ENCODE measurements at regions not wholly inside any gene's neighbourhood (a gene's known extent, or its start where the extent isn't known, plus 50 kb on each side); places are given as distances from the start of the nearest gene placed in this dataset.

GRCh38 chr1:4551706-4552105 lies 102.7 kb upstream of the AJAP1 start:
- no peak overlapping the region for H2BK5ac ChIP-seq (ENCODE audit: low read depth, low read length, poor library complexity, severe bottlenecking)
- TF ChIP-seq, protein P1, sequence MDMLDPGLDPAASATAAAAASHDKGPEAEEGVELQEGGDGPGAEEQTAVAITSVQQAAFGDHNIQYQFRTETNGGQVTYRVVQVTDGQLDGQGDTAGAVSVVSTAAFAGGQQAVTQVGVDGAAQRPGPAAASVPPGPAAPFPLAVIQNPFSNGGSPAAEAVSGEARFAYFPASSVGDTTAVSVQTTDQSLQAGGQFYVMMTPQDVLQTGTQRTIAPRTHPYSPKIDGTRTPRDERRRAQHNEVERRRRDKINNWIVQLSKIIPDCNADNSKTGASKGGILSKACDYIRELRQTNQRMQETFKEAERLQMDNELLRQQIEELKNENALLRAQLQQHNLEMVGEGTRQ (IDR thresholded peaks at IDR 0.05; ENCODE audit: low read depth, low read length) = no peak
- TF ChIP-seq MXI1 (IDR thresholded peaks at IDR 0.05; ENCODE audit: borderline replicate concordance, low read depth, low read length) (no peak), NFE2L2 (IDR thresholded peaks at IDR 0.05; ENCODE audit: low read depth, low read length) (no peak), BHLHE40 (IDR thresholded peaks at IDR 0.05; ENCODE audit: low read depth, low read length) (no peak), MAZ (IDR thresholded peaks at IDR 0.05; ENCODE audit: borderline replicate concordance, low read depth, low read length) (no peak)
- H4K5ac ChIP-seq (ENCODE audit: low read depth, low read length) = no peak overlapping the region

More at GRCh38 chr1:4551706-4552105, 102.7 kb upstream of the AJAP1 start:
- Histone ChIP-seq H4K8ac (ENCODE audit: low read depth in 2 of 2, low read length in 2 of 2) (no peak overlapping the region), H3K4ac (ENCODE audit: low read depth, low read length) (no peak overlapping the region), H2AFZ (replicated peaks; ENCODE audit: low read length, poor library complexity) (no peak overlapping the region), H3K18ac (ENCODE audit: low read depth, low read length) (no peak overlapping the region), H2BK15ac (ENCODE audit: low read depth, low read length) (no peak overlapping the region), H3K9ac (ENCODE audit: low read depth, low read length) (no peak overlapping the region), H3K27me3 (ENCODE audit: control insufficient read depth, insufficient read depth, low read length) (no peaks in the 10 kb centered on the region), H2AK5ac (ENCODE audit: low read depth, low read length) (no peak overlapping the region), H2AK9ac (replicated peaks; ENCODE audit: low read depth, low read length, poor library complexity) (no peak overlapping the region), H3K4me1 (ENCODE audit: control insufficient read depth, insufficient read depth, low read length) (no peaks in the 10 kb centered on the region), H3K9me1 (ENCODE audit: insufficient read depth, low read length) (no peaks in the 10 kb centered on the region), H2BK20ac (ENCODE audit: low read depth, low read length) (no peak overlapping the region), H3K4me2 (ENCODE audit: low read depth, low read length) (no peak overlapping the region), H3K27ac (ENCODE audit: insufficient read depth, low read length) (no peak overlapping the region), H3K36me3 (ENCODE audit: control insufficient read depth, insufficient read depth, low read length) (no peaks in the 10 kb centered on the region), H3K23ac (ENCODE audit: low read depth, low read length) (no peak overlapping the region), H3K56ac (ENCODE audit: extremely low read depth, insufficient read depth, low read length) (no peak overlapping the region), H3K4me3 (ENCODE audit: insufficient read depth, low read depth, low read length) (no peak overlapping the region), H4K91ac (ENCODE audit: insufficient read depth, low read depth, low read length) (no peak overlapping the region), H2BK120ac (ENCODE audit: low read depth, low read length) (no peak overlapping the region), H4K20me1 (ENCODE audit: insufficient read depth, low read length) (no peaks in the 10 kb centered on the region), H3K14ac (replicated peaks; ENCODE audit: low read depth, low read length) (no peak overlapping the region), H3K79me1 (ENCODE audit: low read depth in 1 of 2, low read length in 2 of 2) (no peaks in the 10 kb centered on the region), H3K9me3 (ENCODE audit: control insufficient read depth, insufficient read depth, low read length) (peaks cover 29% of the 10 kb centered on the region)
- 100% methylated on average over 1 of the region's 6 CpGs; no CpG with 5 or more reads in 1 of the 2 experiments for WGBS, 2 experiments (ENCODE audit: extremely low coverage in 2 of 2, insufficient read length in 1 of 2)
- in situ Hi-C loops (cut with MboI; ENCODE audit: low sequenced_read_pairs) (no loop called here), intact Hi-C loops (cut with micrococcal nuclease) (no loop called here), dilution Hi-C loops (cut with HindIII; ENCODE audit: low sequenced_read_pairs, unreplicated experiment) (no loop called here)
- POLR2A ChIA-PET (ENCODE audit: unreplicated experiment) = no interaction called here
- BruUV-seq (replicated peaks) = no TSS peak
- ATAC-seq (ENCODE audit: low read depth) (no peak), DNase-seq (no peak)
- CTCF ChIA-PET = no interaction called here
